Upper lobe of left lung (tissue), 4 donors: ENCODE measurements at regions not wholly inside any gene's neighbourhood (a gene's known extent, or its start where the extent isn't known, plus 50 kb on each side); places are given as distances from the start of the nearest gene placed in this dataset.

Experiments used
- CTCF ChIP-seq, 6 experiments: fragments of 450-650 bp in 4 of 6; fragments of 200-600 bp in 2 of 6; sonication (generic) in 2 of 6; IDR thresholded peaks; one replicate each; pipeline ENCODE4 v1.5.1; 2016 to 2019; ENCODE audit warnings: antibody characterized with exemption in 6 of 6
- POLR2A ChIP-seq, 4 donors: fragments of 450-650 bp; IDR thresholded peaks; one replicate each; pipeline ENCODE4 v1.5.1; 2016 to 2017; ENCODE audit warnings: antibody characterized with exemption in 4 of 4, mild to moderate bottlenecking in 2 of 4

DNA sequence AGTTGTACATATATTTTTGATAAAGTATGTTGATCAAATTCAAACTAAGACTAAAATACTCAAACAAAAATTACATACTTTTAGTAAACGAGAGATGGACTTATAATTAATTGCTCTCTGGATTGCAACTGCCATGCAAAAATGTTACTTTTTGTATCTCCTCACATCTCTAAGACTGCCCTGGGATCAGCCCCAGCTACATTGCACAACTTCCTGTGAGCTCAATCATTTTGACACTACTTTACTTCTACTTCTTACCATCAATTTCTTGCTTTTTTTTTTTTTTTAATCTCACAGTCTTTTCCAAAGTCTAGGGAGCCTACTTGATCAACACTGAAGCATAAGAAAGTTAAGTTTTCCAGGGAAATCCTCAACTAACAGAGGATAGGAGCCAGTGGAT lies 506.0 kb upstream of the CDH10 start:
- TF ChIP-seq POLR2A (IDR thresholded peaks at IDR 0.05) (no peak), CTCF (IDR thresholded peaks at IDR 0.05) (no peak)
